SK-N-SH treated with all-trans-retinoic acid at 6 μM for 48 hours (cell line): ENCODE measurements at regions not wholly inside any gene's neighbourhood (a gene's known extent, or its start where the extent isn't known, plus 50 kb on each side); places are given as distances from the start of the nearest gene placed in this dataset.

Source experiments
- ATAC-seq: fragments of 200-7000 bp; cut with Tn5 transposase; 3 replicates; pipeline ENCODE4 v1.9.1; 2020; ENCODE audit warnings: mild to moderate bottlenecking, moderate library complexity
- BACH2 ChIP-seq: fragments of 250-450 bp; sonication (Bioruptor Pico); IDR thresholded peaks from 2 replicates; pipeline ENCODE4 v1.9.0; 2021; ENCODE audit warnings: mild to moderate bottlenecking, borderline replicate concordance
- CSDC2 ChIP-seq: fragments of 250-450 bp; sonication (Bioruptor Pico); IDR thresholded peaks from 2 replicates; pipeline ENCODE4 v1.5.0; 2020; ENCODE audit warnings: mild to moderate bottlenecking, moderate library complexity
- ESRRG ChIP-seq: fragments of 250-450 bp; sonication (Bioruptor Pico); IDR thresholded peaks from 2 replicates; pipeline ENCODE4 v1.6.1; 2021; ENCODE audit warnings: mild to moderate bottlenecking
- GLIS3 ChIP-seq: fragments of 250-450 bp; sonication (Bioruptor Pico); IDR thresholded peaks from 2 replicates; pipeline ENCODE4 v1.5.0; 2020; ENCODE audit warnings: mild to moderate bottlenecking, moderate library complexity
- ISL1 ChIP-seq: fragments of 250-450 bp; sonication (Bioruptor Pico); IDR thresholded peaks from 2 replicates; pipeline ENCODE4 v2.1.2; 2022; ENCODE audit warnings: mild to moderate bottlenecking, moderate library complexity
- OSR1 ChIP-seq: fragments of 250-450 bp; sonication (Bioruptor Pico); IDR thresholded peaks from 2 replicates; pipeline ENCODE4 v1.8.0; 2022; ENCODE audit warnings: moderate library complexity, mild to moderate bottlenecking, inconsistent platforms
- PATZ1 ChIP-seq: fragments of 250-450 bp; sonication (Bioruptor Pico); IDR thresholded peaks from 2 replicates; pipeline ENCODE4 v1.8.0; 2020; ENCODE audit warnings: mild to moderate bottlenecking, moderate library complexity, borderline replicate concordance
- PPARA ChIP-seq: fragments of 250-450 bp; sonication (Bioruptor Pico); IDR thresholded peaks from 2 replicates; pipeline ENCODE4 v1.5.0; 2020; ENCODE audit warnings: mild to moderate bottlenecking, borderline replicate concordance
- RARB ChIP-seq: fragments of 250-450 bp; sonication (Bioruptor Pico); IDR thresholded peaks from 2 replicates; pipeline ENCODE4 v1.8.0; 2021; ENCODE audit warnings: mild to moderate bottlenecking, moderate library complexity
- SNAI2 ChIP-seq: fragments of 250-450 bp; sonication (Bioruptor Pico); IDR thresholded peaks from 2 replicates; pipeline ENCODE4 v1.5.0; 2020; ENCODE audit warnings: mild to moderate bottlenecking, moderate library complexity
- TCF4 ChIP-seq: fragments of 250-450 bp; sonication (Bioruptor Pico); IDR thresholded peaks from 2 replicates; pipeline ENCODE4 v1.8.0; 2021; ENCODE audit warnings: mild to moderate bottlenecking, moderate library complexity, borderline replicate concordance
- TOX ChIP-seq: fragments of 250-450 bp; sonication (Bioruptor Pico); IDR thresholded peaks from 2 replicates; pipeline ENCODE4 v1.8.0; 2021; ENCODE audit warnings: mild to moderate bottlenecking, moderate library complexity, borderline replicate concordance
- ZC3H10 ChIP-seq: fragments of 250-450 bp; sonication (Bioruptor Pico); IDR thresholded peaks from 2 replicates; pipeline ENCODE4 v1.5.1; 2021; ENCODE audit warnings: mild to moderate bottlenecking, moderate library complexity
- ZFP3 ChIP-seq: fragments of 250-450 bp; sonication (Bioruptor Pico); IDR thresholded peaks from 2 replicates; pipeline ENCODE4 v1.5.0; 2020; ENCODE audit warnings: mild to moderate bottlenecking, moderate library complexity
- ZNF565 ChIP-seq: fragments of 450-650 bp; formaldehyde crosslinking; conservative IDR thresholded peaks from 2 replicates; pipeline ENCODE4 v1.5.0; 2020; ENCODE audit warnings: low read depth, mild to moderate bottlenecking, moderate library complexity
- ZNF70 ChIP-seq: fragments of 450-650 bp; formaldehyde crosslinking; IDR thresholded peaks from 2 replicates; pipeline ENCODE4 v1.5.0; 2020; ENCODE audit warnings: mild to moderate bottlenecking, moderate library complexity
- ZNF8 ChIP-seq: fragments of 450-650 bp; formaldehyde crosslinking; IDR thresholded peaks from 2 replicates; pipeline ENCODE4 v1.5.0; 2020; ENCODE audit warnings: mild to moderate bottlenecking, moderate library complexity
- TF ChIP-seq, protein P1 (sequence below): fragments of 250-450 bp; sonication (Bioruptor Pico); IDR thresholded peaks from 2 replicates; pipeline ENCODE4 v1.8.0; 2021; ENCODE audit warnings: low read depth, mild to moderate bottlenecking, moderate library complexity, borderline replicate concordance
- TF ChIP-seq, protein P2 (sequence below): fragments of 250-450 bp; sonication (Bioruptor Pico); IDR thresholded peaks from 2 replicates; pipeline ENCODE4 v1.5.1; 2021; ENCODE audit warnings: mild to moderate bottlenecking, moderate library complexity
- TF ChIP-seq, protein P3 (sequence below): fragments of 250-450 bp; sonication (Bioruptor Pico); IDR thresholded peaks from 2 replicates; pipeline ENCODE4 v1.5.0; 2020; ENCODE audit warnings: mild to moderate bottlenecking, moderate library complexity

DNA sequence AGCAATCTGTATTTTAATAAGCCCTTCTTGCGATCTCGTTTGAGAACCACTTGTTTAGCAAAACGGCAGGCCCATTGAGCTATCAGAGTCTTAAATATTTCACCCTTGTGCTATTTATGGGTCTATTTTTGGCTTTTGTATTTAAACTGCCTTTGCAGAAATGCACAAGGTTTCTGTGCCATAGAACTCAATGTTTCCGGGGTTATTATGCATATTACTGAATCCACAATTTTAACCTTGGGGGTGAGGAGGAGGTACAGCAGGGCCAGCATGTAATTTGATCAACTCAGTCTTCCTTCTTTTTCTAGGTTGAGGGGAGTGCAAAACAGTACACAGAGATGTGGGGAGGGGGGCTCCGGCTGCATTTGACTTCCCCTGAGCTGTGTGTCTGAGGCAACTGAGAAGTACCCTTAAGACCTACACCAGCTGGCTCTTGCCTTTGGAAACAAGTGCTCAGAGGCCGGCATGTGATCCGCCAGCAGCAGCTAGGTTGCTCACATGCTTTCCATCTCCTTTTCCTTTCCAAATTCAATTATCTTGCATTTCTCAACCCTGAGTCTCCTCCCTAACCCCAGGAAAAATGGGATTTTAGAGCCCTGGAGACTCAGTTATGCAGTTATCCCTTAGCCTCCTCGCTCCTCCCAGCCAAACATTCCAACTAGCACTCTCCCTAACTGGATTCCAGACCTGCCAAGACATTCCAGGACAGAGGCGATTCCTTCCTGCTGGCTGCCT, 103.0 kb downstream of the HNRNPLL start (continued):
- TF ChIP-seq BACH2 (no peak), ZC3H10 (CRISPR knock-in tag) (no peak), ZNF8 (CRISPR knock-in tag) (no peak), OSR1 (no peak), GLIS3 (no peak), ESRRG (CRISPR knock-in tag) (no peak), ZFP3 (no peak)
- TF ChIP-seq, protein P1, sequence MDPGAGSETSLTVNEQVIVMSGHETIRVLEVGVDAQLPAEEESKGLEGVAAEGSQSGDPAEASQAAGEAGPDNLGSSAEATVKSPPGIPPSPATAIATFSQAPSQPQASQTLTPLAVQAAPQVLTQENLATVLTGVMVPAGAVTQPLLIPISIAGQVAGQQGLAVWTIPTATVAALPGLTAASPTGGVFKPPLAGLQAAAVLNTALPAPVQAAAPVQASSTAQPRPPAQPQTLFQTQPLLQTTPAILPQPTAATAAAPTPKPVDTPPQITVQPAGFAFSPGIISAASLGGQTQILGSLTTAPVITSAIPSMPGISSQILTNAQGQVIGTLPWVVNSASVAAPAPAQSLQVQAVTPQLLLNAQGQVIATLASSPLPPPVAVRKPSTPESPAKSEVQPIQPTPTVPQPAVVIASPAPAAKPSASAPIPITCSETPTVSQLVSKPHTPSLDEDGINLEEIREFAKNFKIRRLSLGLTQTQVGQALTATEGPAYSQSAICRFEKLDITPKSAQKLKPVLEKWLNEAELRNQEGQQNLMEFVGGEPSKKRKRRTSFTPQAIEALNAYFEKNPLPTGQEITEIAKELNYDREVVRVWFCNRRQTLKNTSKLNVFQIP (CRISPR knock-in tag): no peak

DNA sequence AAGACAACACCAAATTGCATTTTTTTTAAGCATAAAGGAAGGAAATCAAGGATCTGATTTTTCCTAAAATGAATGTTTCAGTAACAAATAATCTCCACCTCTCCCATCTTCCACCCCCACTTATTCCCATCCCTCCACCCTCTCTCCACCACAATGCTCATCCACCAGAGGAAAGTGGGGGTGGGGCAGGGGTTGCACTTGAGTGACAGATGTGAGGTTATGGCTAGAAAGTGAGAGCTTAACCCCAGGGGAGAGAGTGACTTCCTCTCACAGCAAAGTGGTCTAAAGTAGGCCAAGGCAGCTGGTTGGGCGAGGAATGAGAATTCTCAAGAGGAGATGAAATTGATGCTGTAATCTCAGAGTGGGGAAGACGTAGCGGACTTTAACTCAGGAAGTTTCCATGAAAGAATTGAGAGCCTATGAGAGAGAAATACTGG, 104.7 kb downstream of the HNRNPLL start:
- no peak for ATAC-seq
- TF ChIP-seq ZC3H10 (CRISPR knock-in tag) (no peak), ZFP3 (no peak), GLIS3 (no peak), OSR1 (no peak)

GRCh38 chr2:38497670-38498037, 105.1 kb downstream of the HNRNPLL start:
- no peak for ATAC-seq
- TF ChIP-seq TCF4 (CRISPR knock-in tag) (no peak), ZNF8 (CRISPR knock-in tag) (no peak), BACH2 (no peak), ESRRG (CRISPR knock-in tag) (no peak), ZNF565 (CRISPR knock-in tag) (no peak), PPARA (CRISPR knock-in tag) (no peak), PATZ1 (CRISPR knock-in tag) (no peak), RARB (no peak), ZC3H10 (CRISPR knock-in tag) (no peak), CSDC2 (CRISPR knock-in tag) (no peak)
- TF ChIP-seq, protein P2, sequence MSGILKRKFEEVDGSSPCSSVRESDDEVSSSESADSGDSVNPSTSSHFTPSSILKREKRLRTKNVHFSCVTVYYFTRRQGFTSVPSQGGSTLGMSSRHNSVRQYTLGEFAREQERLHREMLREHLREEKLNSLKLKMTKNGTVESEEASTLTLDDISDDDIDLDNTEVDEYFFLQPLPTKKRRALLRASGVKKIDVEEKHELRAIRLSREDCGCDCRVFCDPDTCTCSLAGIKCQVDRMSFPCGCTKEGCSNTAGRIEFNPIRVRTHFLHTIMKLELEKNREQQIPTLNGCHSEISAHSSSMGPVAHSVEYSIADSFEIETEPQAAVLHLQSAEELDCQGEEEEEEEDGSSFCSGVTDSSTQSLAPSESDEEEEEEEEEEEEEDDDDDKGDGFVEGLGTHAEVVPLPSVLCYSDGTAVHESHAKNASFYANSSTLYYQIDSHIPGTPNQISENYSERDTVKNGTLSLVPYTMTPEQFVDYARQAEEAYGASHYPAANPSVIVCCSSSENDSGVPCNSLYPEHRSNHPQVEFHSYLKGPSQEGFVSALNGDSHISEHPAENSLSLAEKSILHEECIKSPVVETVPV (CRISPR knock-in tag): no peak
- TF ChIP-seq, protein P3, sequence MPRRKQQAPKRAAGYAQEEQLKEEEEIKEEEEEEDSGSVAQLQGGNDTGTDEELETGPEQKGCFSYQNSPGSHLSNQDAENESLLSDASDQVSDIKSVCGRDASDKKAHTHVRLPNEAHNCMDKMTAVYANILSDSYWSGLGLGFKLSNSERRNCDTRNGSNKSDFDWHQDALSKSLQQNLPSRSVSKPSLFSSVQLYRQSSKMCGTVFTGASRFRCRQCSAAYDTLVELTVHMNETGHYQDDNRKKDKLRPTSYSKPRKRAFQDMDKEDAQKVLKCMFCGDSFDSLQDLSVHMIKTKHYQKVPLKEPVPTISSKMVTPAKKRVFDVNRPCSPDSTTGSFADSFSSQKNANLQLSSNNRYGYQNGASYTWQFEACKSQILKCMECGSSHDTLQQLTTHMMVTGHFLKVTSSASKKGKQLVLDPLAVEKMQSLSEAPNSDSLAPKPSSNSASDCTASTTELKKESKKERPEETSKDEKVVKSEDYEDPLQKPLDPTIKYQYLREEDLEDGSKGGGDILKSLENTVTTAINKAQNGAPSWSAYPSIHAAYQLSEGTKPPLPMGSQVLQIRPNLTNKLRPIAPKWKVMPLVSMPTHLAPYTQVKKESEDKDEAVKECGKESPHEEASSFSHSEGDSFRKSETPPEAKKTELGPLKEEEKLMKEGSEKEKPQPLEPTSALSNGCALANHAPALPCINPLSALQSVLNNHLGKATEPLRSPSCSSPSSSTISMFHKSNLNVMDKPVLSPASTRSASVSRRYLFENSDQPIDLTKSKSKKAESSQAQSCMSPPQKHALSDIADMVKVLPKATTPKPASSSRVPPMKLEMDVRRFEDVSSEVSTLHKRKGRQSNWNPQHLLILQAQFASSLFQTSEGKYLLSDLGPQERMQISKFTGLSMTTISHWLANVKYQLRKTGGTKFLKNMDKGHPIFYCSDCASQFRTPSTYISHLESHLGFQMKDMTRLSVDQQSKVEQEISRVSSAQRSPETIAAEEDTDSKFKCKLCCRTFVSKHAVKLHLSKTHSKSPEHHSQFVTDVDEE (CRISPR knock-in tag): no peak

DNA sequence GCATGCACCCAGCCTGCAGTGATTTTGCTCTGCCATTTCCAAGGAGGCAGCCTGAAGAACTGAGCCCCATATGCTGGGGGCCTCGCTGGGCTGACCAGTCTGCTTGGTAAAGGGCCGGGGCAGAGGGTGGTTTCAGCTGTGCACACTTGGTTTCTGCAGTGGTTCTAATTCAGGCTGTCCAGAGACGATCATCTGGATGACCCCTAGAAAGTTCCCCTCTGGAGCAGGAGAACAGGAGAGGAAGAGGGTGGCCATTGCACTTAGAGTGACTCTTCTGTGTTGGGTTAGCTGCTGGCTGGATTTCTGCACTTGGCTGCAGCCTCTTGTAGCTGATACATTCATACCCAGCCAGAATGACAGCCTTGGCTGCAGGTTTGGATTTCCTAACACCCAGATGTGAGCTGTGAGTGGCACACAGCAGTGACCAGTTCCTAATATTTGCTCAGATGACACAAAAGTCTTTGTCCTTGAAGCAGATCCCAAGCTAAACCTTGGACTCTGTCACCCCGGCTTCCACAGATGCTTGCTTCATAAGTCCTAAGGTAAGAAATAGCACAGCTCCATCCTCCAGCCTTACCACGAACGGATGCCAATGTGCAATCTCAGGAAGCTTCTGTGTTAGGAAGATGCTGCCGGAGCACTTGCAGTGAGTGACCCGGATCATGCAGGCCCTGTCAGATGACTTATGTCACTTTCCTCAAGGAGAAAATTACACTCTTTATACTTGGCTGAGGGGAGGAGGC, 105.6 kb downstream of the HNRNPLL start:
- no peak for ATAC-seq
- no peak for TF ChIP-seq ZNF70
- no peak for TF ChIP-seq ISL1 (CRISPR knock-in tag)
- TF ChIP-seq SNAI2: no peak
- TF ChIP-seq RARB: no peak
- TF ChIP-seq, protein P1 (CRISPR knock-in tag): no peak
- no peak for TF ChIP-seq GLIS3
- no peak for TF ChIP-seq ZNF8 (CRISPR knock-in tag)
- no peak for TF ChIP-seq PPARA (CRISPR knock-in tag)
- no peak for TF ChIP-seq TOX (CRISPR knock-in tag)
